Neural progenitor cell (in vitro differentiated cells): ENCODE measurements at regions not wholly inside any gene's neighbourhood (a gene's known extent, or its start where the extent isn't known, plus 50 kb on each side); places are given as distances from the start of the nearest gene placed in this dataset.

Experiments used
- DNase-seq: peaks from one replicate; pipeline ENCODE4 v3.0.0-alpha.2; 2016; ENCODE audit warnings: low spot score
- H2AFZ ChIP-seq: fragments of 200-600 bp; sonication (generic); replicated peaks from 2 replicates; pipeline ENCODE4 v1.6.1; 2016; ENCODE audit warnings: antibody characterized with exemption
- H3F3A ChIP-seq: fragments of 200-600 bp; sonication (generic); 2 replicates; pipeline ENCODE4 v1.6.1; 2016; ENCODE audit warnings: antibody characterized with exemption, low read depth
- H3K27ac ChIP-seq: fragments of 200-600 bp; sonication (generic); 2 replicates; pipeline ENCODE4 v1.5.1; 2016; ENCODE audit warnings: mild to moderate bottlenecking
- H3K27me3 ChIP-seq: fragments of 200-600 bp; sonication (generic); 2 replicates; pipeline ENCODE4 v1.6.1; 2016; ENCODE audit warnings: mild to moderate bottlenecking, moderate library complexity
- H3K36me3 ChIP-seq: fragments of 200-600 bp; sonication (generic); 2 replicates; pipeline ENCODE4 v1.5.1; 2016
- H3K4me1 ChIP-seq: fragments of 200-600 bp; sonication (generic); 2 replicates; pipeline ENCODE4 v1.6.1; 2016; ENCODE audit warnings: mixed run types
- H3K4me2 ChIP-seq: fragments of 200-600 bp; sonication (generic); 2 replicates; pipeline ENCODE4 v1.6.1; 2016
- H3K4me3 ChIP-seq: fragments of 200-600 bp; sonication (generic); 2 replicates; pipeline ENCODE4 v1.5.1; 2016
- H3K79me2 ChIP-seq: fragments of 200-600 bp; sonication (generic); 2 replicates; pipeline ENCODE4 v1.6.1; 2016; ENCODE audit warnings: low read depth
- H3K9ac ChIP-seq: fragments of 200-600 bp; sonication (generic); 2 replicates; pipeline ENCODE4 v1.6.1; 2016
- H3K9me3 ChIP-seq: fragments of 200-600 bp; sonication (generic); 2 replicates; pipeline ENCODE4 v1.5.1; 2016; ENCODE audit warnings: low read depth
- H4K20me1 ChIP-seq: fragments of 200-600 bp; sonication (generic); 2 replicates; pipeline ENCODE4 v1.6.1; 2016; ENCODE audit warnings: low read depth
- H3K27ac Mint-ChIP-seq: 3 replicates; pipeline ENCODE4 v1.8.0; 2021; ENCODE audit warnings: mixed read lengths
- H3K27me3 Mint-ChIP-seq: 2 replicates; pipeline ENCODE4 v1.8.0; 2022; ENCODE audit warnings: low read depth, mild to moderate bottlenecking, inconsistent platforms, moderate library complexity, mixed read lengths; ENCODE audit not compliant: insufficient read depth
- H3K36me3 Mint-ChIP-seq: 3 replicates; pipeline ENCODE4 v1.8.0; 2021; ENCODE audit warnings: mixed read lengths
- H3K4me1 Mint-ChIP-seq: 3 replicates; pipeline ENCODE4 v1.8.0; 2021; ENCODE audit warnings: mixed read lengths
- H3K4me3 Mint-ChIP-seq: 3 replicates; pipeline ENCODE4 v1.8.0; 2021; ENCODE audit warnings: mild to moderate bottlenecking, moderate library complexity, mixed read lengths
- H3K9me3 Mint-ChIP-seq: 3 replicates; pipeline ENCODE4 v1.8.0; 2020; ENCODE audit warnings: mixed read lengths
- EZH2 ChIP-seq: fragments of 200-600 bp; sonication (generic); IDR thresholded peaks from 2 replicates; pipeline ENCODE4 v1.6.1; 2017; ENCODE audit warnings: antibody characterized with exemption, mild to moderate bottlenecking, moderate library complexity
- EZH2phosphoT487 ChIP-seq: fragments of 200-600 bp; sonication (generic); IDR thresholded peaks from 2 replicates; pipeline ENCODE4 v1.6.1; 2017; ENCODE audit warnings: antibody characterized with exemption
- TF ChIP-seq, protein P1 (sequence below): fragments of 200-600 bp; sonication (generic); IDR thresholded peaks from 2 replicates; pipeline ENCODE4 v1.5.1; 2017; ENCODE audit warnings: antibody characterized with exemption, mild to moderate bottlenecking

DNA sequence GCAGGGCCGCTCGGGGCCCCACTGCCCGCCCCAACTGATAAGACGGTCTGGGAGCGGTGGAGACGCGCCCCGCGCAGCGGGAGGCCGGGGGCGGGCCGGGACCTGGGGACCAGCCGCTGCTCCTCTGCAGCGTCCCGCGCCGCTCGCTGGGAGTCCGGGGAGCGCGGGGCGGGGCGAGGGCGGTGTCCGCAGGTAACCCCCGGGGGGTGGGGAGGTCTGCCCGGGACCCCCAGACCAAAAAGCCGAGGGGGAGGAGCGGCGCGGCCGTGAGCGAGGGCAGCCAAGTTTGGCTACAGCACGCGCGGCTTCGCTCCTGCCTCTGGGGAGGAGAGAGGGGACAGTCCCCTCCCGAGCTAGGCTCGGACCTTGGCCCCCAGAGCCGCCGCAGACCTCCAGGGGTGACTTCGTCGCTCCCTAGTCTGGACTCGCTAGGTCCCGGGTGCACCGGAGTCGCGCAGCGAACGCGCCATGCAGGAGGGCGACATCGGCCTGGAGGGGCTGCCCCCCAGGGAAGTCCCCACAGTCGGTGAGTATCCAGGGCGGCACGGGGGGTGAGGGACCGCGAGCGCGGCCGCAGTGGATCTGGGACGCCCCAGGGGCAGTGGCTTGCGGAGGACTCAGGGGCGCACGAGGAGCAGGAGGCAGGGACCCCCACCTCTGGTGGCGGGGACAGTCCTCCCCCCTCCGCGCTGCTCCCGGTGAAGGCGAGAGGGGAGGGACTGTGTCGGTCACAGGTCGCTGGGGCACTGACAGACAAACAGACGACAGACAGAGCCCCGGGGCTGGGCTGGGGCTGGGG, 92.3 kb upstream of the ANO1 start:
- Histone ChIP-seq H3K79me2 (no peaks in the 10 kb centered on the region), H3K9ac (no peak overlapping the region), H3K27ac (no peak overlapping the region), H3K9me3 (no peaks in the 10 kb centered on the region), H3K4me3 (peak overlapping the region; percentile 49), H4K20me1 (peaks cover 21% of the 10 kb centered on the region), H3K27me3 (peaks cover 93% of the 10 kb centered on the region), H3K4me1 (peaks cover 32% of the 10 kb centered on the region), H3K36me3 (no peaks in the 10 kb centered on the region), H3F3A (peaks cover 16% of the 10 kb centered on the region), H3K4me2 (peak overlapping the region; percentile 83), H2AFZ (no peak overlapping the region)
- DNase-seq = peak; percentile 64
- Mint-ChIP-seq H3K27ac (no peak overlapping the region), H3K36me3 (no peaks in the 10 kb centered on the region), H3K27me3 (peaks cover 45% of the 10 kb centered on the region), H3K4me1 (peaks cover 38% of the 10 kb centered on the region), H3K4me3 (no peak overlapping the region), H3K9me3 (no peaks in the 10 kb centered on the region)
- TF ChIP-seq EZH2phosphoT487 (peak; percentile 92), EZH2 (peak; percentile 81)
- TF ChIP-seq, protein P1, sequence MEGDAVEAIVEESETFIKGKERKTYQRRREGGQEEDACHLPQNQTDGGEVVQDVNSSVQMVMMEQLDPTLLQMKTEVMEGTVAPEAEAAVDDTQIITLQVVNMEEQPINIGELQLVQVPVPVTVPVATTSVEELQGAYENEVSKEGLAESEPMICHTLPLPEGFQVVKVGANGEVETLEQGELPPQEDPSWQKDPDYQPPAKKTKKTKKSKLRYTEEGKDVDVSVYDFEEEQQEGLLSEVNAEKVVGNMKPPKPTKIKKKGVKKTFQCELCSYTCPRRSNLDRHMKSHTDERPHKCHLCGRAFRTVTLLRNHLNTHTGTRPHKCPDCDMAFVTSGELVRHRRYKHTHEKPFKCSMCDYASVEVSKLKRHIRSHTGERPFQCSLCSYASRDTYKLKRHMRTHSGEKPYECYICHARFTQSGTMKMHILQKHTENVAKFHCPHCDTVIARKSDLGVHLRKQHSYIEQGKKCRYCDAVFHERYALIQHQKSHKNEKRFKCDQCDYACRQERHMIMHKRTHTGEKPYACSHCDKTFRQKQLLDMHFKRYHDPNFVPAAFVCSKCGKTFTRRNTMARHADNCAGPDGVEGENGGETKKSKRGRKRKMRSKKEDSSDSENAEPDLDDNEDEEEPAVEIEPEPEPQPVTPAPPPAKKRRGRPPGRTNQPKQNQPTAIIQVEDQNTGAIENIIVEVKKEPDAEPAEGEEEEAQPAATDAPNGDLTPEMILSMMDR = no peak

DNA sequence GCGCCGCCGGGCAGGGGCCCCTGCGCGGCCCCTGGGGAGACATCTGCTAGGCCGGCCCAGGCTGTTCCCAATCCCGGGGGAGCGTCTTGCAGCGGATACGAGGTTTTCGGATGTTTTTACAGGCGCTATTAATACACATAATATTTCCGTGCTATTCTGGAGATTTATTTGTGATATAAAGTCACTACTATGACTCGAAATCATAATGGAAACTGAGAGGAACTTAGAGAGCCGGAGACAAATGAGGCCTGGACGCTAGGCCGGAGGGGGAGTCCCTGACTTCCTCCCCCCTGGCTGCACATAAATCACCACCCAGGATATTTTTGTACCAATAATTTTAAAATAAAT, 91.7 kb upstream of the ANO1 start:
- H3K27me3 ChIP-seq = peaks cover 98% of the 10 kb centered on the region
- Mint-ChIP-seq H3K27ac (no peak overlapping the region), H3K4me3 (peak overlapping the region; percentile 59), H3K9me3 (no peaks in the 10 kb centered on the region), H3K27me3 (peaks cover 45% of the 10 kb centered on the region), H3K36me3 (no peaks in the 10 kb centered on the region), H3K4me1 (peaks cover 38% of the 10 kb centered on the region)
- no peak overlapping the region for H2AFZ ChIP-seq
- TF ChIP-seq, protein P1 = no peak
- no peak overlapping the region for H3K27ac ChIP-seq
- H3K4me1 ChIP-seq = peaks cover 32% of the 10 kb centered on the region
- peak overlapping the region; percentile 49 for H3K4me3 ChIP-seq
- no peak for DNase-seq
- H4K20me1 ChIP-seq = peaks cover 21% of the 10 kb centered on the region
- no peaks in the 10 kb centered on the region for H3K36me3 ChIP-seq
- peak overlapping the region; percentile 83 for H3K4me2 ChIP-seq
- H3K9me3 ChIP-seq = no peaks in the 10 kb centered on the region
- peaks cover 16% of the 10 kb centered on the region for H3F3A ChIP-seq
- no peaks in the 10 kb centered on the region for H3K79me2 ChIP-seq
- no peak overlapping the region for H3K9ac ChIP-seq

GRCh38 chr11:69986830-69987229, 91.3 kb upstream of the ANO1 start:
- no peaks in the 10 kb centered on the region for H3K9me3 Mint-ChIP-seq
- H3K36me3 Mint-ChIP-seq = no peaks in the 10 kb centered on the region
- Histone ChIP-seq H3K4me3 (no peak overlapping the region), H3K36me3 (no peaks in the 10 kb centered on the region), H4K20me1 (peaks cover 21% of the 10 kb centered on the region), H3F3A (peaks cover 16% of the 10 kb centered on the region), H3K79me2 (no peaks in the 10 kb centered on the region), H3K9me3 (no peaks in the 10 kb centered on the region), H2AFZ (no peak overlapping the region), H3K4me2 (no peak overlapping the region), H3K9ac (no peak overlapping the region), H3K4me1 (peaks cover 32% of the 10 kb centered on the region), H3K27me3 (peaks cover 96% of the 10 kb centered on the region), H3K27ac (no peak overlapping the region)
- DNase-seq = no peak
- peak overlapping the region; percentile 59 for H3K4me3 Mint-ChIP-seq
- H3K4me1 Mint-ChIP-seq = peaks cover 36% of the 10 kb centered on the region
- TF ChIP-seq EZH2phosphoT487 (no peak), EZH2 (no peak)
- TF ChIP-seq, protein P1 = no peak
- H3K27ac Mint-ChIP-seq = no peak overlapping the region
- peaks cover 45% of the 10 kb centered on the region for H3K27me3 Mint-ChIP-seq
